Kidney (tissue), 13 donors: ENCODE measurements at regions not wholly inside any gene's neighbourhood (a gene's known extent, or its start where the extent isn't known, plus 50 kb on each side); places are given as distances from the start of the nearest gene placed in this dataset.
"Not testable (repeated sequence)": the region's sequence is repeated elsewhere in the genome, so short reads cannot be mapped to it uniquely, and the experiment has no call there.

Experiments
- DNase-seq, 5 donors: peaks; one replicate each; pipeline ENCODE4 v3.0.0-alpha.2; 2013 to 2020
- FAIRE-seq: peaks from 2 replicates; lab custom pipeline; 2012; peaks lifted over from hg19 to GRCh38; lab: Jason Lieb, UNC
- H3K27ac ChIP-seq, 2 donors: one replicate each; pipeline ENCODE4 v1.7.0; 2013; ENCODE audit warnings: low read depth in 2 of 2, low read length in 2 of 2, inconsistent platforms in 1 of 2
- H3K27me3 ChIP-seq: one replicate; pipeline ENCODE4 v1.7.1; 2013; ENCODE audit warnings: low read length, inconsistent platforms; ENCODE audit not compliant: control insufficient read depth, insufficient read depth
- H3K36me3 ChIP-seq, 3 donors: one replicate each; pipeline versions ENCODE4 v1.7.0 to v1.7.1; 2013; ENCODE audit warnings: low read length in 3 of 3, control low read depth in 1 of 3, inconsistent platforms in 1 of 3; ENCODE audit not compliant: insufficient read depth in 3 of 3, control insufficient read depth in 2 of 3
- H3K4me1 ChIP-seq, 3 donors: one replicate each; pipeline versions ENCODE4 v1.7.0 to v1.7.1; 2013; ENCODE audit warnings: low read length in 3 of 3, inconsistent platforms in 1 of 3, low read depth in 1 of 3; ENCODE audit not compliant: control insufficient read depth in 2 of 3, insufficient read depth in 2 of 3
- H3K4me3 ChIP-seq, 3 donors: one replicate each; pipeline versions ENCODE4 v1.7.0 to v1.8.1; 2013; ENCODE audit warnings: low read length in 3 of 3, control low read depth in 1 of 3, inconsistent platforms in 1 of 3
- H3K9ac ChIP-seq, 3 donors: one replicate each; pipeline versions ENCODE4 v1.7.0 to v1.7.1; 2013; ENCODE audit warnings: low read length in 3 of 3, control low read depth in 1 of 3, inconsistent platforms in 1 of 3
- H3K9me3 ChIP-seq, 3 donors: one replicate each; pipeline versions ENCODE4 v1.7.0 to v1.7.1; 2013; ENCODE audit warnings: low read length in 3 of 3, control low read depth in 1 of 3, inconsistent platforms in 1 of 3; ENCODE audit not compliant: control insufficient read depth in 2 of 3, insufficient read depth in 1 of 3
- intact Hi-C: fragments of 100-400 bp; cut with DNase I; formaldehyde crosslinking; loops from one replicate; pipeline ENCODE4 v1.11.1; 2022
- TF ChIP-seq, protein P1 (sequence below): IDR thresholded peaks from 3 replicates; pipeline ENCODE4 v1.5.1; 2012; ENCODE audit warnings: mild to moderate bottlenecking, moderate library complexity, borderline replicate concordance; ENCODE audit not compliant: insufficient read depth; ENCODE audit errors: extremely low read depth
- donor health status: control.
- donor health status: control.
- donor health status: control.
- donor health status: control.
- donor health status: control.
- donor health status: DM: yes; HTN: yes; CAD: no.
- donor health status: Normal renal cell carcinoma (clear cell type).

DNA sequence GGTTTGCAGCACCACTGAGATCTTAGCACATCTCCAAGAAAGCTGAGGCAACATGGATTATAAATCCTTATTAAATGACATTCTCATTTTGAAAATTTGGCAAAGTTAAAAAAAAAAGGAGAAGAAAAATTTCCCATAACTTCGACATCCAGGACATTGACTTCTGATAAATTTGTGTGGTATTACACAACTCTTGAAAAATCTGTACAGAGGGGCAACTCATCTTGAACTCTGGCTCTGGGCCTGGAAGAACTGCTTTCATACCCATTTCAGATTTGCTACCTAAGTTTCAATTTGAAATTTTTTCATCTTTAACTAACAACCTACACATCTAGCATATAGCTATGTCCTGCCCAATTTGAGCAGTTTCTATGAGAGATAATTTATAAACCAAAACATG lies 118.0 kb upstream of the UGP2 start:
- Histone ChIP-seq H3K36me3 (no peaks in the 10 kb centered on the region), H3K9me3 (no peaks in the 10 kb centered on the region), H3K4me3 (no peak overlapping the region), H3K27ac (no peak overlapping the region), H3K9ac (no peak overlapping the region), H3K4me1 (no peaks in the 10 kb centered on the region), H3K27me3 (no peaks in the 10 kb centered on the region)
- TF ChIP-seq, protein P1, sequence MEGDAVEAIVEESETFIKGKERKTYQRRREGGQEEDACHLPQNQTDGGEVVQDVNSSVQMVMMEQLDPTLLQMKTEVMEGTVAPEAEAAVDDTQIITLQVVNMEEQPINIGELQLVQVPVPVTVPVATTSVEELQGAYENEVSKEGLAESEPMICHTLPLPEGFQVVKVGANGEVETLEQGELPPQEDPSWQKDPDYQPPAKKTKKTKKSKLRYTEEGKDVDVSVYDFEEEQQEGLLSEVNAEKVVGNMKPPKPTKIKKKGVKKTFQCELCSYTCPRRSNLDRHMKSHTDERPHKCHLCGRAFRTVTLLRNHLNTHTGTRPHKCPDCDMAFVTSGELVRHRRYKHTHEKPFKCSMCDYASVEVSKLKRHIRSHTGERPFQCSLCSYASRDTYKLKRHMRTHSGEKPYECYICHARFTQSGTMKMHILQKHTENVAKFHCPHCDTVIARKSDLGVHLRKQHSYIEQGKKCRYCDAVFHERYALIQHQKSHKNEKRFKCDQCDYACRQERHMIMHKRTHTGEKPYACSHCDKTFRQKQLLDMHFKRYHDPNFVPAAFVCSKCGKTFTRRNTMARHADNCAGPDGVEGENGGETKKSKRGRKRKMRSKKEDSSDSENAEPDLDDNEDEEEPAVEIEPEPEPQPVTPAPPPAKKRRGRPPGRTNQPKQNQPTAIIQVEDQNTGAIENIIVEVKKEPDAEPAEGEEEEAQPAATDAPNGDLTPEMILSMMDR, result no peak
- DNase-seq, result no peak
- intact Hi-C loops, result no loop called here
- FAIRE-seq, result no peak

DNA sequence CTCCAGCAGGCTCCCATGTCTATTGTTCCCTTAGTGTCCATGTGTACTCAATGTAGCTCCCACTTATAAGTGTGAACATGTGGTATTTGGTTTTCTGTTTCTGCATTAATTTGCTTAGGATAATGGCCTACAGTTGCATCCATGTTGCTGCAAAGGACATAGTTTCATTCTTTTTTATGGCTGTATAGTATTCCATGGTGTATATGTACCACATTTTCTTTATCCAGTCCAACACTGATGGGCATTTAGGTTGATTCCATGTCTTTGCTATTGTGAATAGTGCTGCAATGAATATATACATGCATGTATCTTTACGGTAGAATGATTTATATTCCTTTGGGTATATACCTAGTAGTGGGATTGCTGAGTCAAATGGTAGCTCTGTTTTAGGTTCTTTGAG lies 116.5 kb upstream of the UGP2 start:
- H3K9ac ChIP-seq, H3K4me3 ChIP-seq, H3K27me3 ChIP-seq, H3K4me1 ChIP-seq, H3K9me3 ChIP-seq, FAIRE-seq, H3K36me3 ChIP-seq, DNase-seq, H3K27ac ChIP-seq, intact Hi-C loops: not testable (repeated sequence)

DNA sequence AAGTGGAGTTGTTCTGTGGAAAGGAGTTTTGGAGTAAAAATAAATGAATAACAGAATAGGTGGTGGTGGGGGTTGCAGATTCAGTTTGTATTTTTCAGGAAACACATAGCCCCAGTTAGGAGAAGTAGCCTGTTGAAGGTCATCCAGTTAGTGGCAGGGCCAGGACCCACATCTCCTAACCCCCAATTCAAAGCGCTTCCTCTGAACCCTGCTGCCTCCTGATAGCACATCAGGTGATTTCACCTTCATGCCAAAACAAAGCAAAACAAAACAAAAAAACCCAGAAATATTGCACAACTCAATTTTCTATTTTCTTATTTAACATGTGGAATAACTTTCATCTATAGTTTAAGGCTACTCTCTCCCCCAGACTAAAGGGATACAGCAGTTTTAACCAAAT lies 112.3 kb upstream of the UGP2 start:
- Histone ChIP-seq H3K4me1 (no peaks in the 10 kb centered on the region), H3K27ac (no peak overlapping the region), H3K4me3 (no peak overlapping the region), H3K9ac (no peak overlapping the region), H3K27me3 (no peaks in the 10 kb centered on the region), H3K36me3 (no peaks in the 10 kb centered on the region), H3K9me3 (no peaks in the 10 kb centered on the region)
- TF ChIP-seq, protein P1, result no peak
- no peak for FAIRE-seq
- intact Hi-C loops, result no loop called here
- no peak for DNase-seq

DNA sequence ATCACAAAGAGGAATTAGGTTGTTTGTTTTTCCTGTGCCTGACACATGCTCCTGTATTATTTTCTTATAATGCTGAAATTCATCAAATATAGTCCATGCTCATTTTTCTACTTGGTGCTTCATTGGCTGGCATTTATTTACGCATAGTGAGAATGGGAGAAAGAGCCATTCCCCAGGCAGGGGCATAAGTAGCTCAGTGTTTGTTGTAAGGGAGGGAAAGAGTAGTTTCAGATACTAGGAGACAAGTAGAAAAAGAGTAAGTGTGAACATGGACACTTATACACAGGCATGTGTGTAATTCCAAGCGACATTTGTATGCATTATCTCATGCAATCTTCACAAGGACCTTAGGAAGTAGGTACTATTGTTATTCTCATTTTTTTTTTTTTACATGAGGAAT lies 111.9 kb upstream of the UGP2 start:
- H3K27me3 ChIP-seq, result no peaks in the 10 kb centered on the region
- TF ChIP-seq, protein P1, result no peak
- DNase-seq (no peak), FAIRE-seq (no peak)
- H3K9me3 ChIP-seq, result no peaks in the 10 kb centered on the region
- no peaks in the 10 kb centered on the region for H3K36me3 ChIP-seq
- no peak overlapping the region for H3K4me3 ChIP-seq
- no peak overlapping the region for H3K27ac ChIP-seq
- H3K4me1 ChIP-seq, result no peaks in the 10 kb centered on the region
- intact Hi-C loops, result no loop called here
- H3K9ac ChIP-seq, result no peak overlapping the region
